IMR-90 (cell line): ENCODE measurements at regions not wholly inside any gene's neighbourhood (a gene's known extent, or its start where the extent isn't known, plus 50 kb on each side); places are given as distances from the start of the nearest gene placed in this dataset.

Source experiments
- ATAC-seq: fragments of 200-7000 bp; cut with Tn5 transposase; 2 replicates; pipeline ENCODE4 v1.9.1; 2020; ENCODE audit warnings: low read depth, mild to moderate bottlenecking, moderate library complexity
- BruUV-seq: library from RNA; stranded (reverse); fragments of 400-500 nt; replicated peaks from 2 replicates; lab custom pipeline; 2021; lab: Mats Ljungman, UMichigan
- CTCF ChIA-PET: fragments of 300-600 bp; formaldehyde crosslinking; extraction: SDS; loops from one replicate; lab custom pipeline; 2021; ENCODE audit warnings: antibody characterized with exemption; lab: Yijun Ruan, JAX
- POLR2A ChIA-PET: fragments of 300-600 bp; sonication (Branson Sonifier 250); formaldehyde crosslinking; loops from one replicate; lab custom pipeline; 2022; ENCODE audit warnings: antibody characterized with exemption; ENCODE audit not compliant: unreplicated experiment; lab: Charles Lee
- DNase-seq: peaks from one replicate; pipeline ENCODE4 v3.0.0; 2013
- H2AFZ ChIP-seq: replicated peaks from 2 replicates; pipeline ENCODE3; 2013; ENCODE audit warnings: low read length, mild to moderate bottlenecking; ENCODE audit not compliant: poor library complexity
- H2AK5ac ChIP-seq: 2 replicates; pipeline ENCODE4 v1.6.1; 2013; ENCODE audit warnings: low read depth, low read length, inconsistent platforms
- H2AK9ac ChIP-seq: replicated peaks from 2 replicates; pipeline ENCODE3; 2013; ENCODE audit warnings: mild to moderate bottlenecking, low read depth, low read length, moderate library complexity; ENCODE audit not compliant: poor library complexity
- H2BK120ac ChIP-seq: 2 replicates; pipeline ENCODE4 v1.6.1; 2013; ENCODE audit warnings: low read depth, low read length, inconsistent platforms
- H2BK15ac ChIP-seq: 3 replicates; pipeline ENCODE4 v1.6.1; 2013; ENCODE audit warnings: low read depth, low read length, inconsistent platforms
- H2BK20ac ChIP-seq: 2 replicates; pipeline ENCODE4 v1.6.1; 2013; ENCODE audit warnings: low read depth, mild to moderate bottlenecking, inconsistent platforms, low read length, moderate library complexity
- H2BK5ac ChIP-seq: 2 replicates; pipeline ENCODE4 v1.6.1; 2013; ENCODE audit warnings: mild to moderate bottlenecking, low read depth, low read length, inconsistent platforms; ENCODE audit not compliant: poor library complexity, severe bottlenecking
- H3K14ac ChIP-seq: replicated peaks from 2 replicates; pipeline ENCODE4 v1.6.1; 2013; ENCODE audit warnings: low read depth, low read length, inconsistent platforms
- H3K18ac ChIP-seq: 2 replicates; pipeline ENCODE4 v1.6.1; 2013; ENCODE audit warnings: low read depth, low read length, control low read depth
- H3K23ac ChIP-seq: 2 replicates; pipeline ENCODE4 v1.6.1; 2013; ENCODE audit warnings: low read depth, low read length, inconsistent platforms
- H3K27ac ChIP-seq: 2 replicates; pipeline ENCODE4 v1.5.1; 2013; ENCODE audit warnings: mild to moderate bottlenecking, control low read depth, low read length; ENCODE audit not compliant: insufficient read depth
- H3K27me3 ChIP-seq: 2 replicates; pipeline ENCODE4 v1.6.1; 2013; ENCODE audit warnings: low read length; ENCODE audit not compliant: control insufficient read depth, insufficient read depth
- H3K36me3 ChIP-seq: 2 replicates; pipeline ENCODE4 v1.6.1; 2013; ENCODE audit warnings: low read length, mixed read lengths; ENCODE audit not compliant: control insufficient read depth, insufficient read depth
- H3K4ac ChIP-seq: 2 replicates; pipeline ENCODE4 v1.6.1; 2013; ENCODE audit warnings: low read depth, low read length, inconsistent platforms
- H3K4me1 ChIP-seq: 2 replicates; pipeline ENCODE4 v1.6.1; 2013; ENCODE audit warnings: low read length, mixed read lengths; ENCODE audit not compliant: control insufficient read depth, insufficient read depth
- H3K4me2 ChIP-seq: 2 replicates; pipeline ENCODE4 v1.6.1; 2013; ENCODE audit warnings: low read depth, mild to moderate bottlenecking, control low read depth, low read length, moderate library complexity
- H3K4me3 ChIP-seq: 2 replicates; pipeline ENCODE4 v1.5.1; 2013; ENCODE audit warnings: low read depth, mild to moderate bottlenecking, control low read depth, low read length, moderate library complexity; ENCODE audit not compliant: insufficient read depth
- H3K56ac ChIP-seq: 2 replicates; pipeline ENCODE4 v1.6.1; 2013; ENCODE audit warnings: low read length, inconsistent platforms; ENCODE audit not compliant: insufficient read depth; ENCODE audit errors: extremely low read depth
- H3K79me1 ChIP-seq, 2 experiments: 2 replicates each; pipeline ENCODE4 v1.6.1; 2013; ENCODE audit warnings: low read length in 2 of 2, inconsistent platforms in 1 of 2, low read depth in 1 of 2
- H3K9ac ChIP-seq: 2 replicates; pipeline ENCODE4 v1.6.1; 2013; ENCODE audit warnings: low read depth, low read length, control low read depth
- H3K9me1 ChIP-seq: 2 replicates; pipeline ENCODE4 v1.6.1; 2013; ENCODE audit warnings: low read length, inconsistent platforms; ENCODE audit not compliant: insufficient read depth
- H3K9me3 ChIP-seq: 2 replicates; pipeline ENCODE4 v1.6.1; 2013; ENCODE audit warnings: low read length; ENCODE audit not compliant: control insufficient read depth, insufficient read depth
- H4K20me1 ChIP-seq: 2 replicates; pipeline ENCODE4 v1.6.1; 2013; ENCODE audit warnings: low read length, inconsistent platforms; ENCODE audit not compliant: insufficient read depth
- H4K5ac ChIP-seq: 2 replicates; pipeline ENCODE4 v1.6.1; 2013; ENCODE audit warnings: mild to moderate bottlenecking, low read depth, low read length, control low read depth
- H4K8ac ChIP-seq, 2 experiments: 2 replicates each; pipeline ENCODE4 v1.6.1; 2013; ENCODE audit warnings: low read depth in 2 of 2, low read length in 2 of 2, control low read depth in 1 of 2, inconsistent platforms in 1 of 2
- H4K91ac ChIP-seq: 2 replicates; pipeline ENCODE4 v1.6.1; 2013; ENCODE audit warnings: low read depth, low read length, inconsistent platforms; ENCODE audit not compliant: insufficient read depth
- BHLHE40 ChIP-seq: fragments of 150-350 bp; IDR thresholded peaks from 2 replicates; pipeline ENCODE4 v1.6.1; 2016; ENCODE audit warnings: mild to moderate bottlenecking, low read depth, low read length
- CEBPB ChIP-seq: IDR thresholded peaks from 2 replicates; pipeline ENCODE4 v1.6.1; 2012; ENCODE audit warnings: low read depth, low read length, improper control_type of control experiment
- CHD1 ChIP-seq: IDR thresholded peaks from 2 replicates; pipeline ENCODE4 v1.6.1; 2012; ENCODE audit warnings: low read depth, low read length, improper control_type of control experiment
- FOS ChIP-seq: fragments of 150-350 bp; IDR thresholded peaks from 2 replicates; pipeline ENCODE4 v1.6.1; 2016; ENCODE audit warnings: low read depth, low read length
- MAFK ChIP-seq: IDR thresholded peaks from 2 replicates; pipeline ENCODE4 v1.6.1; 2012; ENCODE audit warnings: low read depth, low read length, improper control_type of control experiment
- MAZ ChIP-seq: IDR thresholded peaks from 2 replicates; pipeline ENCODE4 v1.6.1; 2012; ENCODE audit warnings: low read depth, mild to moderate bottlenecking, low read length, improper control_type of control experiment, moderate library complexity, borderline replicate concordance
- MXI1 ChIP-seq: IDR thresholded peaks from 2 replicates; pipeline ENCODE4 v1.6.1; 2012; ENCODE audit warnings: low read depth, mild to moderate bottlenecking, low read length, moderate library complexity, borderline replicate concordance
- NFE2L2 ChIP-seq: fragments of 150-350 bp; IDR thresholded peaks from 2 replicates; pipeline ENCODE4 v1.6.1; 2016; ENCODE audit warnings: low read depth, mild to moderate bottlenecking, low read length
- POLR2A ChIP-seq: IDR thresholded peaks from 2 replicates; pipeline ENCODE4 v1.6.1; 2012; ENCODE audit warnings: mild to moderate bottlenecking, low read depth, low read length
- RAD21 ChIP-seq: IDR thresholded peaks from 2 replicates; pipeline ENCODE4 v1.6.1; 2012; ENCODE audit warnings: low read length, improper control_type of control experiment
- RCOR1 ChIP-seq: IDR thresholded peaks from 2 replicates; pipeline ENCODE4 v1.6.1; 2012; ENCODE audit warnings: mild to moderate bottlenecking, low read length, improper control_type of control experiment; ENCODE audit not compliant: insufficient replicate concordance
- RFX5 ChIP-seq: IDR thresholded peaks from 2 replicates; pipeline ENCODE4 v1.8.0; 2012; ENCODE audit warnings: low read depth, mild to moderate bottlenecking, low read length, moderate library complexity
- USF2 ChIP-seq: fragments of 150-350 bp; IDR thresholded peaks from 2 replicates; pipeline ENCODE4 v1.6.1; 2017; ENCODE audit warnings: mild to moderate bottlenecking, antibody characterized with exemption, low read length, low read depth
- WGBS, 2 experiments: methylation state at CpG; one replicate each; pipeline versions ENCODE4 v1.1.5 to v1.1.7; 2013; ENCODE audit warnings: missing lambda C conversion rate in 2 of 2; ENCODE audit not compliant: insufficient read length in 1 of 2; ENCODE audit errors: extremely low coverage in 2 of 2; 5-methylcytosine and 5-hydroxymethylcytosine counted together
- dilution Hi-C: fragments of 300-500 bp; cut with HindIII; formaldehyde crosslinking; loops from one replicate; pipeline ENCODE4 v1.14.3; 2018; ENCODE audit warnings: low sequenced_read_pairs; ENCODE audit not compliant: unreplicated experiment
- in situ Hi-C: fragments of 300-500 bp; cut with MboI; formaldehyde crosslinking; loops from 3 replicates; pipeline ENCODE4 v1.14.3; 2019; ENCODE audit warnings: low sequenced_read_pairs, inconsistent platforms, mixed read lengths
- intact Hi-C: fragments of 100-400 bp; cut with micrococcal nuclease; formaldehyde crosslinking; loops from 2 replicates; pipeline ENCODE4 v1.10.0; 2022

GRCh38 chr6:4300917-4301316 lies 165.5 kb upstream of the ECI2 start:
- dilution Hi-C loops: no loop called here
- CTCF ChIA-PET: no interaction called here

More at GRCh38 chr6:4300917-4301316, 165.5 kb upstream of the ECI2 start:
- H3K4me3 ChIP-seq: no peak overlapping the region
- H4K5ac ChIP-seq: no peak overlapping the region
- no peak overlapping the region for H3K27ac ChIP-seq
- no peak overlapping the region for H3K9ac ChIP-seq
- no peak overlapping the region for H3K4me2 ChIP-seq
- H3K9me3 ChIP-seq: peaks cover 5% of the 10 kb centered on the region; the same call in 1 of the 2 replicates
- in situ Hi-C loops (loop anchor here (10.0 kb wide), 1 partner anchor 1104 kb away; no protein-coding TSS in a partner anchor), intact Hi-C loops (no loop called here)
- H2AK9ac ChIP-seq: no peak overlapping the region
- no peak overlapping the region for H3K18ac ChIP-seq
- BruUV-seq: no TSS peak
- DNase-seq: no peak
- no peak overlapping the region for H2BK20ac ChIP-seq
- 80% methylated on average over 1 of the region's 5 CpGs; no CpG with 5 or more reads in 1 of the 2 experiments for WGBS, 2 experiments
- TF ChIP-seq POLR2A (no peak), RCOR1 (no peak), CEBPB (no peak), CHD1 (no peak), NFE2L2 (no peak), MAZ (no peak), RFX5 (no peak), MAFK (no peak), FOS (no peak), USF2 (no peak), MXI1 (no peak), RAD21 (no peak), BHLHE40 (no peak)
- no peaks in the 10 kb centered on the region for H3K36me3 ChIP-seq
- H4K20me1 ChIP-seq: no peaks in the 10 kb centered on the region
- no peak overlapping the region for H2AK5ac ChIP-seq
- no peak overlapping the region for H2BK5ac ChIP-seq
- H3K9me1 ChIP-seq: no peaks in the 10 kb centered on the region
- no peak overlapping the region for H4K8ac ChIP-seq
- no peak overlapping the region for H2BK120ac ChIP-seq
- H3K27me3 ChIP-seq: 0 out of 2 replicates have a peak, but pooled peaks cover 2% of the 10 kb centered on the region
- H2BK15ac ChIP-seq: no peak overlapping the region
- H3K4me1 ChIP-seq: peaks cover 3% of the 10 kb centered on the region
- no peak overlapping the region for H2AFZ ChIP-seq
- ATAC-seq: no peak
- H3K4ac ChIP-seq: no peak overlapping the region
- no peak overlapping the region for H4K91ac ChIP-seq
- H3K23ac ChIP-seq: no peak overlapping the region
- POLR2A ChIA-PET: no interaction called here
- no peaks in the 10 kb centered on the region for H3K79me1 ChIP-seq
- H3K14ac ChIP-seq: no peak overlapping the region
- H3K56ac ChIP-seq: no peak overlapping the region
